Keratinocyte (primary cell): ENCODE measurements at regions not wholly inside any gene's neighbourhood (a gene's known extent, or its start where the extent isn't known, plus 50 kb on each side); places are given as distances from the start of the nearest gene placed in this dataset.

Experiments
- EZH2 ChIP-seq: IDR thresholded peaks from one replicate; pipeline ENCODE4 v1.6.1; 2012; ENCODE audit warnings: inconsistent platforms, mild to moderate bottlenecking, low read length, moderate library complexity
- TF ChIP-seq, protein P1 (sequence below), 3 experiments: IDR thresholded peaks in 1 of 3; conservative IDR thresholded peaks in 1 of 3; optimal IDR thresholded peaks in 1 of 3; 2 replicates in 2 of 3; 3 replicates in 1 of 3; pipeline versions ENCODE3 to v1.5.1; 2011; ENCODE audit warnings: low read length in 3 of 3, mild to moderate bottlenecking in 3 of 3, moderate library complexity in 2 of 3, control low read depth in 1 of 3, inconsistent platforms in 1 of 3; ENCODE audit not compliant: insufficient read depth in 2 of 3; ENCODE audit errors: extremely low read depth in 1 of 3

DNA sequence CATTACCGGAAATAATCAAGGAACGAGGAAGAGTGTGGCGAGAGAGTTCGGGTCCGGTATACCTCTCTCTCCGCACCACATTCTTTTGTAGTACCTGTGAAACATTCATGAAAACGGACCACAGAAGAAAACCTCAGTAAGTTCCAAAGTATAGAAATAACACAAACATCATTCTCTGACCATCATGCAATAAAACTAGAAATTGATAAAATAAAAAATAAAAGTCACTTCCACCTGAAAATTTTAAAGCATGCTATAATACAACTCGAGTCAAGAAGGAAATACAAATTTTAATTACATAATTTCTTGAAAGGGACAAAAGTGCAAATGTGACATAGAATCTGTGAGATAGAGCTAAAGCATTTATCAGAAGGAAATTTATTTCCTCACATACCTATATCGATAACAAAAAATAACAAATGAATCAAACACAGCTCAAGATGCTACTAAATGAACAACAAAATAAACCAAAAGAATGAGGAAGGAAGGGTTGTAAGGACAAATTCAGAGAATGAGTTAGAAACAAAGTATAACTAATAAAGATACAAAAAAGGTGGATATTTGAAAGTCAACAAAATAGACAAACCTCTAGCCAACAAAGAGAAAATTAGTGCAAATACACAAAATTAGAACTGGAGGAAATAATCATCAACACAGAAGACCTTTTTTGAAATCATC lies 84.2 kb downstream of the TRIM27 start:
- TF ChIP-seq, protein P1, sequence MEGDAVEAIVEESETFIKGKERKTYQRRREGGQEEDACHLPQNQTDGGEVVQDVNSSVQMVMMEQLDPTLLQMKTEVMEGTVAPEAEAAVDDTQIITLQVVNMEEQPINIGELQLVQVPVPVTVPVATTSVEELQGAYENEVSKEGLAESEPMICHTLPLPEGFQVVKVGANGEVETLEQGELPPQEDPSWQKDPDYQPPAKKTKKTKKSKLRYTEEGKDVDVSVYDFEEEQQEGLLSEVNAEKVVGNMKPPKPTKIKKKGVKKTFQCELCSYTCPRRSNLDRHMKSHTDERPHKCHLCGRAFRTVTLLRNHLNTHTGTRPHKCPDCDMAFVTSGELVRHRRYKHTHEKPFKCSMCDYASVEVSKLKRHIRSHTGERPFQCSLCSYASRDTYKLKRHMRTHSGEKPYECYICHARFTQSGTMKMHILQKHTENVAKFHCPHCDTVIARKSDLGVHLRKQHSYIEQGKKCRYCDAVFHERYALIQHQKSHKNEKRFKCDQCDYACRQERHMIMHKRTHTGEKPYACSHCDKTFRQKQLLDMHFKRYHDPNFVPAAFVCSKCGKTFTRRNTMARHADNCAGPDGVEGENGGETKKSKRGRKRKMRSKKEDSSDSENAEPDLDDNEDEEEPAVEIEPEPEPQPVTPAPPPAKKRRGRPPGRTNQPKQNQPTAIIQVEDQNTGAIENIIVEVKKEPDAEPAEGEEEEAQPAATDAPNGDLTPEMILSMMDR (optimal IDR thresholded peaks at IDR 0.05 in 1 of 3, IDR thresholded peaks at IDR 0.05 in 1 of 3, conservative IDR thresholded peaks at IDR 0.05 in 1 of 3; ENCODE audit: extremely low read depth in 1 of 3, insufficient read depth in 2 of 3, low read length in 3 of 3) = no peak
- TF ChIP-seq EZH2 = no peak
